HepG2 (cell line): ENCODE measurements at regions not wholly inside any gene's neighbourhood (a gene's known extent, or its start where the extent isn't known, plus 50 kb on each side); places are given as distances from the start of the nearest gene placed in this dataset.

Experiments
- ATAC-seq: fragments of 200-7000 bp; cut with Tn5 transposase; 3 replicates; pipeline ENCODE4 v1.9.1; 2020; ENCODE audit warnings: mild to moderate bottlenecking, moderate library complexity
- BruUV-seq: library from RNA; stranded (reverse); fragments of 400-500 nt; replicated peaks from 2 replicates; lab custom pipeline; 2021; lab: Mats Ljungman, UMichigan
- CTCF ChIA-PET: fragments of 300-600 bp; formaldehyde crosslinking; extraction: SDS; loops from one replicate; lab custom pipeline; 2021; ENCODE audit warnings: low total read pairs, inconsistent platforms, low intra/inter-chr PET ratio; lab: Yijun Ruan, JAX
- POLR2A ChIA-PET: fragments of 350-600 bp; sonication (Branson Sonifier 250); formaldehyde crosslinking; loops from one replicate; lab custom pipeline; 2020; ENCODE audit warnings: antibody characterized with exemption, inconsistent platforms; lab: Yijun Ruan, JAX
- DNase-seq: peaks from one replicate; pipeline ENCODE4 v3.0.0-alpha.2; 2015; ENCODE audit warnings: low spot score
- FAIRE-seq: peaks from 3 replicates; lab custom pipeline; 2011; peaks lifted over from hg19 to GRCh38; lab: Jason Lieb, UNC
- H2AFZ ChIP-seq: one replicate; pipeline ENCODE4 v1.6.1; 2011; ENCODE audit warnings: low read length, inconsistent platforms
- H3K27ac ChIP-seq: fragments of 300-600 bp; 3 replicates; pipeline ENCODE4 v1.8.0; 2011; ENCODE audit warnings: mixed run types, mild to moderate bottlenecking, mixed read lengths, low read length, inconsistent platforms; ENCODE audit not compliant: insufficient read depth; ENCODE audit errors: extremely low read length
- H3K27me3 ChIP-seq, 2 experiments: fragments of 200-600 bp in 1 of 2; 2 replicates in 1 of 2; 3 replicates in 1 of 2; pipeline versions ENCODE4 v1.6.0 to v1.8.0; 2011; ENCODE audit warnings: low read length in 2 of 2, mild to moderate bottlenecking in 2 of 2, moderate library complexity in 2 of 2, inconsistent platforms in 1 of 2; ENCODE audit not compliant: insufficient read depth in 2 of 2, control insufficient read depth in 1 of 2
- H3K36me3 ChIP-seq, 2 experiments: fragments of 200-600 bp in 1 of 2; replicated peaks in 1 of 2; 2 replicates in 1 of 2; 3 replicates in 1 of 2; pipeline versions ENCODE4 v1.5.1 to v1.8.0; 2011; ENCODE audit warnings: low read length in 2 of 2, inconsistent platforms in 1 of 2; ENCODE audit not compliant: insufficient read depth in 2 of 2, control insufficient read depth in 1 of 2
- H3K4me1 ChIP-seq: 2 replicates; pipeline ENCODE4 v1.5.1; 2012; ENCODE audit warnings: low read length, inconsistent platforms; ENCODE audit not compliant: insufficient read depth
- H3K4me2 ChIP-seq: 2 replicates; pipeline ENCODE4 v1.6.0; 2011; ENCODE audit warnings: low read depth, low read length, inconsistent platforms
- H3K4me3 ChIP-seq, 3 experiments: fragments of 200-600 bp in 1 of 3; sonication (generic), shearing (Covaris generic) in 1 of 3; replicated peaks in 1 of 3; 2 replicates each; pipeline ENCODE4 v1.5.1; 2011 to 2016; ENCODE audit warnings: low read length in 3 of 3, inconsistent platforms in 2 of 3, low read depth in 2 of 3, mild to moderate bottlenecking in 2 of 3, control low read depth in 1 of 3, mixed read lengths in 1 of 3; ENCODE audit not compliant: insufficient read depth in 1 of 3
- H3K79me2 ChIP-seq: one replicate; pipeline ENCODE4 v1.6.1; 2011; ENCODE audit warnings: low read length, inconsistent platforms; ENCODE audit not compliant: insufficient read depth
- H3K9ac ChIP-seq: 2 replicates; pipeline ENCODE4 v1.6.0; 2011; ENCODE audit warnings: mild to moderate bottlenecking, low read depth, low read length, inconsistent platforms; ENCODE audit not compliant: insufficient read depth
- H3K9me3 ChIP-seq: 2 replicates; pipeline ENCODE4 v1.5.1; 2012; ENCODE audit warnings: mild to moderate bottlenecking, low read length
- H4K20me1 ChIP-seq: 2 replicates; pipeline ENCODE4 v1.6.0; 2011; ENCODE audit warnings: inconsistent platforms, mild to moderate bottlenecking, low read length, moderate library complexity; ENCODE audit not compliant: insufficient read depth
- CEBPB ChIP-seq: IDR thresholded peaks from 2 replicates; pipeline ENCODE4 v1.6.1; 2011; ENCODE audit warnings: low read depth, low read length, improper control_type of control experiment, borderline replicate concordance
- EEA1 ChIP-seq: sonication (generic); formaldehyde crosslinking; IDR thresholded peaks from 2 replicates; pipeline ENCODE4 v1.5.1; 2020; ENCODE audit warnings: mild to moderate bottlenecking, missing genetic modification reagents, borderline replicate concordance
- ELF3 ChIP-seq: IDR thresholded peaks from 2 replicates; pipeline ENCODE4 v1.6.1; 2016; ENCODE audit warnings: missing genetic modification reagents, missing compliant biosample characterization
- ZNF230 ChIP-seq: sonication (generic); formaldehyde crosslinking; IDR thresholded peaks from 2 replicates; pipeline ENCODE4 v1.4.0; 2020; ENCODE audit warnings: mild to moderate bottlenecking, missing genetic modification reagents
- ZNF367 ChIP-seq: sonication (generic); formaldehyde crosslinking; IDR thresholded peaks from 2 replicates; pipeline ENCODE4 v1.4.0; 2020; ENCODE audit warnings: missing genetic modification reagents, borderline replicate concordance
- ZNF605 ChIP-seq: sonication (generic); formaldehyde crosslinking; IDR thresholded peaks from 2 replicates; pipeline ENCODE4 v1.8.0; 2022; ENCODE audit warnings: mild to moderate bottlenecking, missing genetic modification reagents
- ZNF644 ChIP-seq: IDR thresholded peaks from 2 replicates; pipeline ENCODE4 v1.6.1; 2016; ENCODE audit warnings: low read depth
- ZNF772 ChIP-seq: sonication (generic); formaldehyde crosslinking; IDR thresholded peaks from 2 replicates; pipeline ENCODE4 v1.5.0; 2020; ENCODE audit warnings: mild to moderate bottlenecking, missing genetic modification reagents
- WGBS: methylation state at CpG from one replicate; pipeline ENCODE4 v1.1.6; 2017; ENCODE audit warnings: low lambda C conversion rate; 5-methylcytosine and 5-hydroxymethylcytosine counted together
- in situ Hi-C: cut with HindIII; loops from 2 replicates; pipeline ENCODE4 v1.10.0; 2017; ENCODE audit warnings: low pct_unique_long_range_greater_than_20kb; ENCODE audit not compliant: extremely low pct_ligation_motif_present
- intact Hi-C: fragments of 100-400 bp; cut with micrococcal nuclease; formaldehyde crosslinking; loops from one replicate; pipeline ENCODE4 v1.10.0; 2022; ENCODE audit not compliant: unreplicated experiment
- TF ChIP-seq, protein P1 (sequence below): sonication (generic); formaldehyde crosslinking; IDR thresholded peaks from 2 replicates; pipeline ENCODE4 v1.4.0; 2020; ENCODE audit warnings: missing genetic modification reagents

DNA sequence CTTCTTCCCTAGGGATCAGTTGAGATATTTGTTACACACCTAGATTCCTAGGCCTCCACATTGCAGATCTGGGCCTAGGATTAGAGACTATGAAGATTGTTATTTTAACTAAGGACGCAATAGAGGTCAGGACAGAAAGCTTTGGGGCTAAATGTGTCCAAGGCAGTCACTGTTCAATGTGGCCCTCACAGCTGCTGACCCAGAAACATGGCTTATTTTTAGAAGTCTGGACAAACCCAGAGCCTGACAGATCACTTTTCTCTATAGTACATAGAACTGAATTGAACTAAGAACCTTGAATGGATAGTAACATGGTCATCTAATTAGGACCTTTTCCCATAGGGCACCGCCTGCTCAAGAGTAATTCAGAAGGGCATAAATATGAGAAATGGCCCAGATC is 146.6 kb upstream of the AUTS2 start:
- intact Hi-C loops = no loop called here
- WGBS = 36% methylated on average over 2 of the region's 2 CpGs
- TF ChIP-seq ZNF644 = no peak
- TF ChIP-seq ELF3 (CRISPR knock-in tag) = no peak
- TF ChIP-seq ZNF367 (CRISPR knock-in tag) = no peak
- TF ChIP-seq ZNF605 (CRISPR knock-in tag) = no peak
- no peak for TF ChIP-seq EEA1 (CRISPR knock-in tag)
- TF ChIP-seq CEBPB = no peak
- TF ChIP-seq, all 625 proteins: peak for 0
- no TSS peak for BruUV-seq
- no peaks in the 10 kb centered on the region for H3K79me2 ChIP-seq
- ATAC-seq (no peak), DNase-seq (no peak), FAIRE-seq (no peak)
- H3K9ac ChIP-seq = no peak overlapping the region
- H3K27me3 ChIP-seq = no peaks in the 10 kb centered on the region
- POLR2A ChIA-PET = no interaction called here
- H3K27ac ChIP-seq = no peak overlapping the region
- CTCF ChIA-PET = no interaction called here
- no peak overlapping the region for H3K4me2 ChIP-seq
- no peaks in the 10 kb centered on the region for H3K9me3 ChIP-seq
- H3K4me3 ChIP-seq = no peak overlapping the region
- H2AFZ ChIP-seq = no peak overlapping the region
- in situ Hi-C loops = no loop called here
- no peaks in the 10 kb centered on the region for H3K36me3 ChIP-seq
- H3K4me1 ChIP-seq = no peaks in the 10 kb centered on the region
- no peaks in the 10 kb centered on the region for H4K20me1 ChIP-seq

DNA sequence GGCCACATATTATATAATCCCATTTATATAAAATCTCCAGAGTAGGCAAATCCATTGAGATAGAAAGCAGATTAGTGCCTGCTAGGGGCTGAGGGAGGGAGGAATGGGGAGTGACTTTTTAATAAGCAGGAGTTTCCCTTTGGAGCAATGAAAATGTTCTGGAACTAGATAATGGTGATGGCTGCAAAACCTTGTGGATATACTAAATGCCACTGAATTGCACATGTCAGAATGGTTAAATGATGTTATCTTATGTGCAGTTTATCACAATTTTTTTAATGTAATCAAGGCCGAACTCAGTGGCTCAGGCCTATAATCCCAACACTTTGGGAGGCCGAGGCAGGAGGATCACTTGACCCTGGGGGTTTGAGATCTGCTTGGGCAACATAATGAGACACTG is 145.5 kb upstream of the AUTS2 start:
- FAIRE-seq (no peak), DNase-seq (no peak), ATAC-seq (no peak)
- Histone ChIP-seq H3K9ac (no peak overlapping the region), H3K27ac (no peak overlapping the region), H3K4me1 (no peaks in the 10 kb centered on the region), H3K9me3 (no peaks in the 10 kb centered on the region), H2AFZ (no peak overlapping the region), H3K4me3 (no peak overlapping the region), H4K20me1 (no peaks in the 10 kb centered on the region), H3K27me3 (no peaks in the 10 kb centered on the region), H3K36me3 (no peaks in the 10 kb centered on the region), H3K79me2 (no peaks in the 10 kb centered on the region), H3K4me2 (no peak overlapping the region)
- in situ Hi-C loops = no loop called here
- TF ChIP-seq, protein P1, sequence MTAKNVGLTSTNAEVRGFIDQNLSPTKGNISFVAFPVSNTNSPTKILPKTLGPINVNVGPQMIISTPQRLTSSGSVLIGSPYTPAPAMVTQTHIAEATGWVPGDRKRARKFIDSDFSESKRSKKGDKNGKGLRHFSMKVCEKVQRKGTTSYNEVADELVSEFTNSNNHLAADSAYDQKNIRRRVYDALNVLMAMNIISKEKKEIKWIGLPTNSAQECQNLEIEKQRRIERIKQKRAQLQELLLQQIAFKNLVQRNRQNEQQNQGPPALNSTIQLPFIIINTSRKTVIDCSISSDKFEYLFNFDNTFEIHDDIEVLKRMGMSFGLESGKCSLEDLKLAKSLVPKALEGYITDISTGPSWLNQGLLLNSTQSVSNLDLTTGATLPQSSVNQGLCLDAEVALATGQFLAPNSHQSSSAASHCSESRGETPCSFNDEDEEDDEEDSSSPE (CRISPR knock-in tag) = no peak
- TF ChIP-seq ZNF230 (CRISPR knock-in tag) (no peak), ZNF772 (CRISPR knock-in tag) (no peak)
- 23% methylated on average over 2 of the region's 2 CpGs for WGBS
- no TSS peak for BruUV-seq
- POLR2A ChIA-PET = no interaction called here
- intact Hi-C loops = no loop called here
- CTCF ChIA-PET = no interaction called here
